GM12878 (cell line): ENCODE measurements at regions not wholly inside any gene's neighbourhood (a gene's known extent, or its start where the extent isn't known, plus 50 kb on each side); places are given as distances from the start of the nearest gene placed in this dataset.

Experiments used
- ATAC-seq: fragments of 200-7000 bp; cut with Tn5 transposase; 3 replicates; pipeline ENCODE4 v1.9.1; 2020; ENCODE audit warnings: mild to moderate bottlenecking, moderate library complexity
- BruUV-seq: library from RNA; stranded (reverse); fragments of 400-500 nt; replicated peaks from 2 replicates; lab custom pipeline; 2021; lab: Mats Ljungman, UMichigan
- CTCF ChIA-PET: fragments of 300-600 bp; sonication (Branson Sonifier 250); formaldehyde crosslinking; extraction: SDS; loops from one replicate; lab custom pipeline; 2021; ENCODE audit warnings: inconsistent platforms; lab: Yijun Ruan, JAX
- POLR2A ChIA-PET: fragments of 350-600 bp; formaldehyde crosslinking; extraction: SDS; loops from one replicate; lab custom pipeline; 2021; ENCODE audit warnings: inconsistent platforms; lab: Charles Lee
- RAD21 ChIA-PET: fragments of 300-600 bp; sonication (Branson Sonifier 250); formaldehyde crosslinking; loops from one replicate; lab custom pipeline; 2023; ENCODE audit warnings: antibody characterized with exemption; ENCODE audit not compliant: unreplicated experiment; lab: Charles Lee
- SMC1A ChIA-PET: fragments of 300-600 bp; sonication (Branson Sonifier 250); formaldehyde crosslinking; loops from one replicate; lab custom pipeline; 2023; ENCODE audit not compliant: unreplicated experiment, uncharacterized antibody; lab: Charles Lee
- DNase-seq: peaks from one replicate; pipeline ENCODE4 v3.0.0-alpha.2; 2011; ENCODE audit warnings: low read depth, low spot score
- FAIRE-seq: peaks from 3 replicates; lab custom pipeline; 2011; peaks lifted over from hg19 to GRCh38; lab: Jason Lieb, UNC
- H2AFZ ChIP-seq: 2 replicates; pipeline ENCODE4 v1.6.0; 2011; ENCODE audit warnings: low read depth, low read length, control low read depth; ENCODE audit not compliant: control insufficient read depth
- H3K27ac ChIP-seq: 2 replicates; pipeline ENCODE4 v1.5.1; 2011; ENCODE audit warnings: control low read depth; ENCODE audit not compliant: control insufficient read depth, insufficient read depth
- H3K27me3 ChIP-seq, 2 experiments: replicated peaks in 1 of 2; 2 replicates each; pipeline versions ENCODE4 v1.6.0 to v1.6.1; 2011; ENCODE audit warnings: low read length in 1 of 2; ENCODE audit not compliant: control insufficient read depth in 2 of 2, insufficient read depth in 2 of 2
- H3K36me3 ChIP-seq, 2 experiments: 2 replicates each; pipeline ENCODE4 v1.5.1; 2011; ENCODE audit warnings: low read length in 1 of 2; ENCODE audit not compliant: control insufficient read depth in 2 of 2, insufficient read depth in 2 of 2
- H3K4me1 ChIP-seq: 2 replicates; pipeline ENCODE4 v1.6.1; 2011; ENCODE audit warnings: mild to moderate bottlenecking, low read length, moderate library complexity, mixed read lengths; ENCODE audit not compliant: control insufficient read depth, insufficient read depth
- H3K4me2 ChIP-seq: 2 replicates; pipeline ENCODE4 v1.6.0; 2011; ENCODE audit warnings: control low read depth; ENCODE audit not compliant: control insufficient read depth, insufficient read depth
- H3K4me3 ChIP-seq: fragments of 200-600 bp; sonication (generic); 2 replicates; pipeline ENCODE4 v1.5.1; 2016
- H3K79me2 ChIP-seq: 2 replicates; pipeline ENCODE4 v1.6.0; 2011; ENCODE audit warnings: low read length; ENCODE audit not compliant: control insufficient read depth, insufficient read depth
- H3K9ac ChIP-seq: 2 replicates; pipeline ENCODE4 v1.8.0; 2011; ENCODE audit warnings: low read length, control low read depth, mixed read lengths; ENCODE audit not compliant: control insufficient read depth, insufficient read depth
- H3K9me3 ChIP-seq: replicated peaks from 3 replicates; pipeline ENCODE4 v1.5.1; 2011; ENCODE audit warnings: mild to moderate bottlenecking, low read length; ENCODE audit not compliant: control insufficient read depth, insufficient read depth
- H4K20me1 ChIP-seq: 2 replicates; pipeline ENCODE4 v1.6.0; 2011; ENCODE audit not compliant: control insufficient read depth, insufficient read depth
- BCL11A ChIP-seq: IDR thresholded peaks from 2 replicates; pipeline ENCODE4 v1.6.1; 2011; ENCODE audit warnings: low read depth, low read length
- CBFB ChIP-seq: IDR thresholded peaks from 2 replicates; pipeline ENCODE4 v1.6.1; 2016; ENCODE audit warnings: antibody characterized with exemption, low read depth
- CEBPB ChIP-seq, 2 experiments: fragments of 150-350 bp in 1 of 2; IDR thresholded peaks; 2 replicates each; pipeline ENCODE4 v1.6.1; 2012 to 2014; ENCODE audit warnings: low read depth in 2 of 2, low read length in 2 of 2, borderline replicate concordance in 1 of 2, inconsistent platforms in 1 of 2
- CREB1 ChIP-seq: IDR thresholded peaks from 2 replicates; pipeline ENCODE4 v1.6.1; 2012; ENCODE audit warnings: low read depth, mild to moderate bottlenecking, inconsistent platforms
- DPF2 ChIP-seq: fragments of 450-650 bp; IDR thresholded peaks from 2 replicates; pipeline ENCODE4 v1.6.1; 2017; ENCODE audit warnings: mild to moderate bottlenecking
- EED ChIP-seq: sonication (generic); IDR thresholded peaks from 2 replicates; pipeline ENCODE4 v1.6.1; 2016; ENCODE audit warnings: antibody characterized with exemption, low read depth
- IKZF1 ChIP-seq: fragments of 450-650 bp; conservative IDR thresholded peaks from 2 replicates; pipeline ENCODE4 v1.6.1; 2017; ENCODE audit warnings: antibody characterized with exemption, mild to moderate bottlenecking
- KLF5 ChIP-seq: fragments of 450-650 bp; IDR thresholded peaks from 2 replicates; pipeline ENCODE4 v1.6.1; 2014; ENCODE audit warnings: mild to moderate bottlenecking; ENCODE audit not compliant: partially characterized antibody
- NFYA ChIP-seq: IDR thresholded peaks from 2 replicates; pipeline ENCODE4 v1.6.1; 2011; ENCODE audit warnings: low read depth, mild to moderate bottlenecking, low read length, improper control_type of control experiment, borderline replicate concordance
- RBBP5 ChIP-seq: fragments of 200-600 bp; sonication (generic); conservative IDR thresholded peaks from 2 replicates; pipeline ENCODE4 v1.6.1; 2016
- RCOR1 ChIP-seq: conservative IDR thresholded peaks from 2 replicates; pipeline ENCODE4 v1.6.1; 2012; ENCODE audit warnings: low read depth, low read length, improper control_type of control experiment
- RELA ChIP-seq: fragments of 450-650 bp; IDR thresholded peaks from 2 replicates; pipeline ENCODE4 v1.8.0; 2014; ENCODE audit warnings: borderline replicate concordance; ENCODE audit not compliant: partially characterized antibody
- WGBS: methylation state at CpG from one replicate; pipeline ENCODE4 v1.1.6; 2016; ENCODE audit warnings: low lambda C conversion rate; ENCODE audit not compliant: insufficient replicate concordance, insufficient coverage; ENCODE audit errors: missing lambda C conversion rate; 5-methylcytosine and 5-hydroxymethylcytosine counted together
- in situ Hi-C: fragments of 300-500 bp; cut with MboI; formaldehyde crosslinking; loops from 9 replicates; pipeline ENCODE4 v1.14.3; 2018; ENCODE audit warnings: mixed read lengths
- intact Hi-C: fragments of 100-400 bp; cut with micrococcal nuclease; formaldehyde crosslinking; loops from one replicate; pipeline ENCODE4 v1.14.2; 2022; ENCODE audit not compliant: unreplicated experiment
- TF ChIP-seq, protein P1 (sequence below): fragments of 450-650 bp; conservative IDR thresholded peaks from 2 replicates; pipeline ENCODE4 v1.6.1; 2017; ENCODE audit warnings: mild to moderate bottlenecking, moderate library complexity
- TF ChIP-seq, protein P2 (sequence below): IDR thresholded peaks from 2 replicates; pipeline ENCODE4 v1.6.1; 2011; ENCODE audit warnings: low read depth, mild to moderate bottlenecking, low read length, moderate library complexity, borderline replicate concordance; ENCODE audit errors: extremely low read depth
- TF ChIP-seq, protein P3 (sequence below): fragments of 450-650 bp; IDR thresholded peaks from 2 replicates; pipeline ENCODE4 v1.6.1; 2017; ENCODE audit warnings: antibody characterized with exemption, mild to moderate bottlenecking, moderate library complexity

DNA sequence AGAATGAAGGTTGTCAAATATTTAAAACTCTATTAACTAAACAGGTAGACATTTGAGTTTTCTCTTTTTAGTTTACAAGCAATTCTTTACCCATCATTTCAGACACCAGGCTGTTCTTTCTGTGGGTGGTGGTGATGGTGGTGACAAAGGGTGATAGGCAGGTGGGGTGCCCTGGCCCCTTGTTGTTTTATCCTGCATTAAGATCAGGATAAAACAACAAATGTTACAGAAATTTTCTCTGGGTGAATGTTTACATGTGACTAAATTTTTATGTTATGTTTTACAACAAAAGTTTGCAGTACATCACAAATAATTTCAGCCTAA is 85.9 kb upstream of the MDM1 start (continued):
- TF ChIP-seq, protein P1, sequence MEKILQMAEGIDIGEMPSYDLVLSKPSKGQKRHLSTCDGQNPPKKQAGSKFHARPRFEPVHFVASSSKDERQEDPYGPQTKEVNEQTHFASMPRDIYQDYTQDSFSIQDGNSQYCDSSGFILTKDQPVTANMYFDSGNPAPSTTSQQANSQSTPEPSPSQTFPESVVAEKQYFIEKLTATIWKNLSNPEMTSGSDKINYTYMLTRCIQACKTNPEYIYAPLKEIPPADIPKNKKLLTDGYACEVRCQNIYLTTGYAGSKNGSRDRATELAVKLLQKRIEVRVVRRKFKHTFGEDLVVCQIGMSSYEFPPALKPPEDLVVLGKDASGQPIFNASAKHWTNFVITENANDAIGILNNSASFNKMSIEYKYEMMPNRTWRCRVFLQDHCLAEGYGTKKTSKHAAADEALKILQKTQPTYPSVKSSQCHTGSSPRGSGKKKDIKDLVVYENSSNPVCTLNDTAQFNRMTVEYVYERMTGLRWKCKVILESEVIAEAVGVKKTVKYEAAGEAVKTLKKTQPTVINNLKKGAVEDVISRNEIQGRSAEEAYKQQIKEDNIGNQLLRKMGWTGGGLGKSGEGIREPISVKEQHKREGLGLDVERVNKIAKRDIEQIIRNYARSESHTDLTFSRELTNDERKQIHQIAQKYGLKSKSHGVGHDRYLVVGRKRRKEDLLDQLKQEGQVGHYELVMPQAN = no peak
- no peak for TF ChIP-seq NFYA
- no peak for TF ChIP-seq RBBP5
- no peak for TF ChIP-seq RCOR1
- no peak for TF ChIP-seq CEBPB (IDR thresholded peaks at IDR 0.05; ENCODE audit: borderline replicate concordance in 1 of 2, low read depth in 2 of 2, low read length in 2 of 2)
- TF ChIP-seq, all 136 proteins: peak for 0

DNA sequence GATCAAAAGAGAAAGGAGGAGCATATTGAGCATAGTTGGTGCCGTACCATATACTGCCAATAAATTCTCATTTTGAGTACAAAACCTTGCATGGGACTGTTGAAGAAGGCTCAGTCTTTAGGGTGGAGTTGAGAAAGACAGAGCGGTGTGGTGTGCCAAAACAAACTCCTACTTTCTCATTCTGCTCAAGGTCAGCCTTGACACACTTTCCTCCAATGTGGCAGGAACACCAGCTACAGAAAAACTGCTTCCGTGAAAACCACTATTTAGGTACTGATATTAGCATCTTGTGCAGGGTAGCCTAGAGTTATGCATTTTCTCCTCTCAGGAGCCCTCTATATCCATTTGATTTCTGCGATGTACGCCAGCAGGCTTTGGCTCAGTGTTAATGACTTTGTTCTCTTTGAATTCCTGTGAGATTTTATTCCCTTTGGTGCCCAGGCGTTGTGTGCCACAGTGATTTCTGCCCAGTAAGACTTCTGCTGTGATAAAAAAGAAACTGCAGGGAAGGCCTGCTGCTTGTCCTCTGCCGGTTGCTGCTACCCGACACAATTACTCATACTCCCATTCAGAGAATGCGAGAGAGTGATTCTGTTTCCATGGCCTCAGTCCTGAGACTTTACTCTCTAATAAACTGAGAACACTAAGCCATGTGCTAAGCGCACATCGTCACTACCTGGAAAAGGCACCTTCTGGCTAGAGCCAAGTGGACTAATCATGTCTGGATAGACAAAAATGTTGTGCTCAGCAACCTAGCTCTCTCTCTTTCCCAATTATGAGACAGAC is 88.3 kb upstream of the MDM1 start:
- no peaks in the 10 kb centered on the region for H3K79me2 ChIP-seq
- H3K27me3 ChIP-seq = no peaks in the 10 kb centered on the region
- ChIA-PET SMC1A (interaction anchor here (1.0 to 7.0 kb wide), 3 partner anchors 18 to 64 kb away, joined by 5 to 81 read pairs (median 5); no protein-coding TSS in a partner anchor), CTCF (interaction anchor here (0.6 kb wide), 1 partner anchor 62 kb away, joined by 3 read pairs; no protein-coding TSS in a partner anchor), RAD21 (interaction anchor here (1.2 kb wide), 1 partner anchor 26 kb away, joined by 3 read pairs; no protein-coding TSS in a partner anchor), POLR2A (no interaction called here)
- intact Hi-C loops = no loop called here
- no peak for DNase-seq
- H3K9me3 ChIP-seq = no peaks in the 10 kb centered on the region
- H3K4me1 ChIP-seq = no peaks in the 10 kb centered on the region
- in situ Hi-C loops = no loop called here
- H3K4me2 ChIP-seq = no peak overlapping the region
- no TSS peak for BruUV-seq
- no peak for FAIRE-seq
- ATAC-seq = no peak
- no peak overlapping the region for H3K9ac ChIP-seq
- WGBS = 82% methylated on average over 11 of the region's 11 CpGs
- no peak overlapping the region for H3K4me3 ChIP-seq
- no peak overlapping the region for H3K27ac ChIP-seq
- no peaks in the 10 kb centered on the region; a peak in 1 of 4 replicates for H3K36me3 ChIP-seq
- H2AFZ ChIP-seq = no peak overlapping the region
- no peaks in the 10 kb centered on the region for H4K20me1 ChIP-seq
- TF ChIP-seq RELA (no peak), CBFB (no peak), EED (no peak), CREB1 (no peak), KLF5 (no peak), BCL11A (no peak), DPF2 (no peak), IKZF1 (no peak)
- TF ChIP-seq, protein P2, sequence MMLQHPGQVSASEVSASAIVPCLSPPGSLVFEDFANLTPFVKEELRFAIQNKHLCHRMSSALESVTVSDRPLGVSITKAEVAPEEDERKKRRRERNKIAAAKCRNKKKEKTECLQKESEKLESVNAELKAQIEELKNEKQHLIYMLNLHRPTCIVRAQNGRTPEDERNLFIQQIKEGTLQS = no peak
- TF ChIP-seq, protein P3, sequence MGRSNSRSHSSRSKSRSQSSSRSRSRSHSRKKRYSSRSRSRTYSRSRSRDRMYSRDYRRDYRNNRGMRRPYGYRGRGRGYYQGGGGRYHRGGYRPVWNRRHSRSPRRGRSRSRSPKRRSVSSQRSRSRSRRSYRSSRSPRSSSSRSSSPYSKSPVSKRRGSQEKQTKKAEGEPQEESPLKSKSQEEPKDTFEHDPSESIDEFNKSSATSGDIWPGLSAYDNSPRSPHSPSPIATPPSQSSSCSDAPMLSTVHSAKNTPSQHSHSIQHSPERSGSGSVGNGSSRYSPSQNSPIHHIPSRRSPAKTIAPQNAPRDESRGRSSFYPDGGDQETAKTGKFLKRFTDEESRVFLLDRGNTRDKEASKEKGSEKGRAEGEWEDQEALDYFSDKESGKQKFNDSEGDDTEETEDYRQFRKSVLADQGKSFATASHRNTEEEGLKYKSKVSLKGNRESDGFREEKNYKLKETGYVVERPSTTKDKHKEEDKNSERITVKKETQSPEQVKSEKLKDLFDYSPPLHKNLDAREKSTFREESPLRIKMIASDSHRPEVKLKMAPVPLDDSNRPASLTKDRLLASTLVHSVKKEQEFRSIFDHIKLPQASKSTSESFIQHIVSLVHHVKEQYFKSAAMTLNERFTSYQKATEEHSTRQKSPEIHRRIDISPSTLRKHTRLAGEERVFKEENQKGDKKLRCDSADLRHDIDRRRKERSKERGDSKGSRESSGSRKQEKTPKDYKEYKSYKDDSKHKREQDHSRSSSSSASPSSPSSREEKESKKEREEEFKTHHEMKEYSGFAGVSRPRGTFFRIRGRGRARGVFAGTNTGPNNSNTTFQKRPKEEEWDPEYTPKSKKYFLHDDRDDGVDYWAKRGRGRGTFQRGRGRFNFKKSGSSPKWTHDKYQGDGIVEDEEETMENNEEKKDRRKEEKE = no peak
- TF ChIP-seq, protein P1 = no peak
